ENCODE measurements at regions not wholly inside any gene's neighbourhood (a gene's known extent, or its start where the extent isn't known, plus 50 kb on each side); places are given as distances from the start of the nearest gene placed in this dataset.

- no peak for TF ChIP-seq SIN3A (IDR thresholded peaks at IDR 0.05; ENCODE audit: borderline replicate concordance, insufficient read depth, low read length)
- TF ChIP-seq POLR2AphosphoS5 (IDR thresholded peaks at IDR 0.05; ENCODE audit: low read depth, low read length), result no peak
- TF ChIP-seq FOXP2 (optimal IDR thresholded peaks at IDR 0.05; ENCODE audit: borderline replicate concordance, extremely low read depth, extremely low read length, insufficient read depth), result no peak
- TF ChIP-seq, protein P1, sequence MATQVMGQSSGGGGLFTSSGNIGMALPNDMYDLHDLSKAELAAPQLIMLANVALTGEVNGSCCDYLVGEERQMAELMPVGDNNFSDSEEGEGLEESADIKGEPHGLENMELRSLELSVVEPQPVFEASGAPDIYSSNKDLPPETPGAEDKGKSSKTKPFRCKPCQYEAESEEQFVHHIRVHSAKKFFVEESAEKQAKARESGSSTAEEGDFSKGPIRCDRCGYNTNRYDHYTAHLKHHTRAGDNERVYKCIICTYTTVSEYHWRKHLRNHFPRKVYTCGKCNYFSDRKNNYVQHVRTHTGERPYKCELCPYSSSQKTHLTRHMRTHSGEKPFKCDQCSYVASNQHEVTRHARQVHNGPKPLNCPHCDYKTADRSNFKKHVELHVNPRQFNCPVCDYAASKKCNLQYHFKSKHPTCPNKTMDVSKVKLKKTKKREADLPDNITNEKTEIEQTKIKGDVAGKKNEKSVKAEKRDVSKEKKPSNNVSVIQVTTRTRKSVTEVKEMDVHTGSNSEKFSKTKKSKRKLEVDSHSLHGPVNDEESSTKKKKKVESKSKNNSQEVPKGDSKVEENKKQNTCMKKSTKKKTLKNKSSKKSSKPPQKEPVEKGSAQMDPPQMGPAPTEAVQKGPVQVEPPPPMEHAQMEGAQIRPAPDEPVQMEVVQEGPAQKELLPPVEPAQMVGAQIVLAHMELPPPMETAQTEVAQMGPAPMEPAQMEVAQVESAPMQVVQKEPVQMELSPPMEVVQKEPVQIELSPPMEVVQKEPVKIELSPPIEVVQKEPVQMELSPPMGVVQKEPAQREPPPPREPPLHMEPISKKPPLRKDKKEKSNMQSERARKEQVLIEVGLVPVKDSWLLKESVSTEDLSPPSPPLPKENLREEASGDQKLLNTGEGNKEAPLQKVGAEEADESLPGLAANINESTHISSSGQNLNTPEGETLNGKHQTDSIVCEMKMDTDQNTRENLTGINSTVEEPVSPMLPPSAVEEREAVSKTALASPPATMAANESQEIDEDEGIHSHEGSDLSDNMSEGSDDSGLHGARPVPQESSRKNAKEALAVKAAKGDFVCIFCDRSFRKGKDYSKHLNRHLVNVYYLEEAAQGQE (IDR thresholded peaks at IDR 0.05; ENCODE audit: insufficient read depth in 1 of 2, low read depth in 2 of 2, low read length in 2 of 2), result no peak
- TF ChIP-seq TAF1 (IDR thresholded peaks at IDR 0.05; ENCODE audit: borderline replicate concordance, insufficient read depth, low read length), result no peak
These were observed 314.8 kb upstream of the SFSWAP start for GRCh38 chr12:131395971-131396573.

GRCh38 chr12:131397493-131398181 is 313.3 kb upstream of the SFSWAP start:
- TF ChIP-seq FOXP2 (optimal IDR thresholded peaks at IDR 0.05; ENCODE audit: borderline replicate concordance, extremely low read depth, extremely low read length, insufficient read depth), result no peak
- no peak for TF ChIP-seq TAF1 (IDR thresholded peaks at IDR 0.05; ENCODE audit: borderline replicate concordance, insufficient read depth, low read length)

DNA sequence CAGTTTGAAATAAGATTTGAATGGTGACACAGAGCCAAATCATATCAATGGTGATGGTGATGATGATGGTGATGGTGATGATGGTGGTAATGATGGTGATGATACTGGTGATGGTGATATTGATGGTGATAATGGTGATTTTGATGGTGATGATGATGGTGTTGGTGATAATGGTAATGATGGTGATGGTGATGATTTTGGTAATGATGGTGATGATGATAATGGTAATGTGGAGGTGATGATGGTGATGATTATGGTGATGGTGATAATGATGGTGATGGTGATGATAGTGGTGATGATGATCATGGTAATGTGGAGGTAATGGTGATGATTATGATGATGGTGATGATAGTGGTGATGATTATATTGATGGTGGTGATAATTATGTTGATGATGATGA is 311.9 kb upstream of the SFSWAP start:
- TF ChIP-seq FOXP2 (optimal IDR thresholded peaks at IDR 0.05; ENCODE audit: borderline replicate concordance, extremely low read depth, extremely low read length, insufficient read depth) (no peak), TAF1 (IDR thresholded peaks at IDR 0.05; ENCODE audit: borderline replicate concordance, insufficient read depth, low read length) (no peak), POLR2AphosphoS5 (IDR thresholded peaks at IDR 0.05; ENCODE audit: low read depth, low read length) (no peak), SIN3A (IDR thresholded peaks at IDR 0.05; ENCODE audit: borderline replicate concordance, insufficient read depth, low read length) (no peak)
- TF ChIP-seq, protein P1 (IDR thresholded peaks at IDR 0.05; ENCODE audit: insufficient read depth in 1 of 2, low read depth in 2 of 2, low read length in 2 of 2), result no peak

DNA sequence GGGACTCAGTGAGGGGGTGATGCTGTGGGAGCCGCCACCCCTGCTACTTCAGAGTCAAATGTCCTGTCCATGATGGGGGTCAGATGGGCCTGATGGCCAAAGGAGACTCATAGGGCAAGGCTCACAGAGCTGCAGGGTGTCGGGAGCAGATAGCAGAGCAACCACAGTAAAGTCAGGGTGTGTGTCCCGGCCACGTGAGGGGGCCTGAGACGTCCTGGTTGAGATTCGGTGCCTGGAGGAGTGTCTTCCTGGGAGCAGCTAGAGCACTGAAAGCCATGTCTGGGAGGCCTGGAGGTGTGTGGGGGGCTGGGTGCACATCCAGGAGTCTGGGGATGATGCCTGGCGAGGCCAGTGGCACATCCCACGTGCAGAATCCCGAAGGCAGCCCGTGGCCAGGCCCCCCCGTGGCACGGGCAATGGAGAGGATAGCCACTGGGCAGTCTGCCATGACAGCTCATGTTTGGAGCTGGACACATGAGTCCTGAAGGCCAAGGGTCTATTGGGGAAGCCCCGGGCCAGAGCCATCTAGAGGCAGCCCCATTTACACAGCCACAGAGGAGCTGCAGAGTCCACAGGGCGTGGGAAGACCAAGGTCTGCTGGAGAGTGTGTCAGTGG is 308.0 kb upstream of the SFSWAP start:
- TF ChIP-seq SIN3A (IDR thresholded peaks at IDR 0.05; ENCODE audit: borderline replicate concordance, insufficient read depth, low read length) (no peak), FOXP2 (optimal IDR thresholded peaks at IDR 0.05; ENCODE audit: borderline replicate concordance, extremely low read depth, extremely low read length, insufficient read depth) (no peak), POLR2AphosphoS5 (IDR thresholded peaks at IDR 0.05; ENCODE audit: low read depth, low read length) (no peak)
- TF ChIP-seq, protein P1 (IDR thresholded peaks at IDR 0.05; ENCODE audit: insufficient read depth in 1 of 2, low read depth in 2 of 2, low read length in 2 of 2), result no peak

DNA sequence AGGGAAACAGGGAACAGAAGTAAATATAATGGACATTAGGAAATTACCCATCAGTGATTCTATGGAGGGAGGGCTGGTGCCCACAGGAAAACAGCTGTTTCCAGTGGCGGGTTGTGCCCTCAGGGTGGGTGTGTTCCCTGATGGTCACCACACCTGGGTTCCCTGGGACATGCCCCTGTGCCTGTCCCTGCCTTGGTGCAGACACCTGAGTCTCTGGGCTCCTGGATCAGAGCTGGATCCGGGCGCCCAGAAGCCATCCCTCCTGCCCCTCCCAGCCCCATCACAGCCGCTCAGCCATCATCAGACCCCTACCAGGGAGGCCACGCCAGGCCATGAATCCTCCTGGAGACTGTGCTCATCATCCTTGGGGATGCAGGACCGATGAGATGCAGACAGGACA is 307.2 kb upstream of the SFSWAP start:
- TF ChIP-seq FOXP2 (optimal IDR thresholded peaks at IDR 0.05; ENCODE audit: borderline replicate concordance, extremely low read depth, extremely low read length, insufficient read depth) (no peak), TAF1 (IDR thresholded peaks at IDR 0.05; ENCODE audit: borderline replicate concordance, insufficient read depth, low read length) (no peak), SIN3A (IDR thresholded peaks at IDR 0.05; ENCODE audit: borderline replicate concordance, insufficient read depth, low read length) (no peak), POLR2AphosphoS5 (IDR thresholded peaks at IDR 0.05; ENCODE audit: low read depth, low read length) (no peak)
- TF ChIP-seq, protein P1 (IDR thresholded peaks at IDR 0.05; ENCODE audit: insufficient read depth in 1 of 2, low read depth in 2 of 2, low read length in 2 of 2), result no peak

All from PFSK-1 (cell line).